Neural cell (in vitro differentiated cells): ENCODE measurements at regions not wholly inside any gene's neighbourhood (a gene's known extent, or its start where the extent isn't known, plus 50 kb on each side); places are given as distances from the start of the nearest gene placed in this dataset.

Experiments used
- H2AFZ ChIP-seq: fragments of 200-600, 300-800 bp; sonication (generic), shearing (Covaris generic); 2 replicates; pipeline ENCODE4 v1.6.0; 2014; ENCODE audit warnings: low read depth, mild to moderate bottlenecking, antibody characterized with exemption, low read length, moderate library complexity
- H3F3A ChIP-seq: fragments of 200-600 bp; shearing (Covaris generic); 2 replicates; pipeline ENCODE4 v1.6.1; 2016; ENCODE audit warnings: mild to moderate bottlenecking, moderate library complexity, mixed read lengths, antibody characterized with exemption, low read length; ENCODE audit not compliant: insufficient read depth, poor library complexity, severe bottlenecking
- H3K27ac ChIP-seq: fragments of 200-600, 300-800 bp; sonication (generic), shearing (Covaris generic); 2 replicates; pipeline ENCODE4 v1.5.1; 2014; ENCODE audit warnings: mild to moderate bottlenecking, low read length, moderate library complexity
- H3K27me3 ChIP-seq: fragments of 300-800, 200-600 bp; sonication (generic), shearing (Covaris generic); 2 replicates; pipeline ENCODE4 v1.6.0; 2014; ENCODE audit warnings: mild to moderate bottlenecking, low read depth, low read length, moderate library complexity; ENCODE audit not compliant: insufficient read depth
- H3K36me3 ChIP-seq: fragments of 300-800, 200-600 bp; sonication (generic), shearing (Covaris generic); 2 replicates; pipeline ENCODE4 v1.5.1; 2014; ENCODE audit warnings: mild to moderate bottlenecking, antibody characterized with exemption, low read length, moderate library complexity; ENCODE audit not compliant: insufficient read depth
- H3K4me2 ChIP-seq: fragments of 300-800, 200-600 bp; sonication (generic), shearing (Covaris generic); 2 replicates; pipeline ENCODE4 v1.6.0; 2014; ENCODE audit warnings: mild to moderate bottlenecking, low read length
- H3K4me3 ChIP-seq: fragments of 300-800, 200-600 bp; sonication (generic), shearing (Covaris generic); 2 replicates; pipeline ENCODE4 v1.5.1; 2014; ENCODE audit warnings: mild to moderate bottlenecking, low read length, moderate library complexity
- H3K79me2 ChIP-seq: fragments of 200-600 bp; shearing (Covaris generic); replicated peaks from 2 replicates; pipeline ENCODE4 v1.6.0; 2014; ENCODE audit warnings: mild to moderate bottlenecking, low read length, moderate library complexity; ENCODE audit not compliant: insufficient read depth
- H3K9ac ChIP-seq: fragments of 300-800, 200-600 bp; sonication (generic), shearing (Covaris generic); 2 replicates; pipeline ENCODE4 v1.6.1; 2016; ENCODE audit warnings: mild to moderate bottlenecking, low read length, mixed read lengths
- H3K9me2 ChIP-seq: fragments of 200-600 bp; shearing (Covaris generic); 2 replicates; pipeline ENCODE4 v1.6.1; 2016; ENCODE audit warnings: mild to moderate bottlenecking, low read length, mixed read lengths; ENCODE audit not compliant: insufficient read depth
- H3K9me3 ChIP-seq: fragments of 200-600, 300-800 bp; sonication (generic), shearing (Covaris generic); 2 replicates; pipeline ENCODE4 v1.6.1; 2016; ENCODE audit warnings: mild to moderate bottlenecking, mixed run types, low read length, moderate library complexity, mixed read lengths
- H4K20me1 ChIP-seq: fragments of 200-600 bp; shearing (Covaris generic); 2 replicates; pipeline ENCODE4 v1.6.1; 2016; ENCODE audit warnings: mild to moderate bottlenecking, mixed run types; ENCODE audit not compliant: insufficient read depth
- EP300 ChIP-seq: fragments of 450-650 bp; conservative IDR thresholded peaks from 2 replicates; pipeline ENCODE4 v1.6.1; 2014; ENCODE audit warnings: antibody characterized with exemption, mild to moderate bottlenecking, moderate library complexity; ENCODE audit not compliant: poor library complexity, severe bottlenecking
- EZH2 ChIP-seq: fragments of 200-600, 300-800 bp; shearing (Covaris generic), sonication (generic); IDR thresholded peaks from 2 replicates; pipeline ENCODE4 v1.6.1; 2014; ENCODE audit warnings: antibody characterized with exemption, low read length, borderline replicate concordance, mild to moderate bottlenecking; ENCODE audit not compliant: insufficient read depth, poor library complexity, severe bottlenecking
- MXI1 ChIP-seq: fragments of 450-650 bp; conservative IDR thresholded peaks from 2 replicates; pipeline ENCODE4 v1.6.1; 2014; ENCODE audit warnings: antibody characterized with exemption, mild to moderate bottlenecking; ENCODE audit not compliant: poor library complexity, severe bottlenecking
- POLR2AphosphoS5 ChIP-seq: IDR thresholded peaks from 2 replicates; pipeline ENCODE4 v1.6.1; 2012
- RAD21 ChIP-seq: fragments of 450-650 bp; conservative IDR thresholded peaks from 2 replicates; pipeline ENCODE4 v1.6.1; 2014; ENCODE audit warnings: antibody characterized with exemption, mild to moderate bottlenecking, moderate library complexity
- SMC3 ChIP-seq: fragments of 450-650 bp; conservative IDR thresholded peaks from 2 replicates; pipeline ENCODE4 v1.6.1; 2014; ENCODE audit warnings: antibody characterized with exemption, mild to moderate bottlenecking, moderate library complexity; ENCODE audit not compliant: poor library complexity
- TAF1 ChIP-seq: IDR thresholded peaks from 2 replicates; pipeline ENCODE4 v1.6.1; 2012; ENCODE audit warnings: low read depth
- TF ChIP-seq, protein P1 (sequence below): IDR thresholded peaks from 2 replicates; pipeline ENCODE4 v1.6.1; 2012; ENCODE audit warnings: borderline replicate concordance
- TF ChIP-seq, protein P2 (sequence below): fragments of 450-650 bp; IDR thresholded peaks from 2 replicates; pipeline ENCODE4 v1.5.1; 2014; ENCODE audit warnings: antibody characterized with exemption, mild to moderate bottlenecking, moderate library complexity; ENCODE audit not compliant: poor library complexity, severe bottlenecking

DNA sequence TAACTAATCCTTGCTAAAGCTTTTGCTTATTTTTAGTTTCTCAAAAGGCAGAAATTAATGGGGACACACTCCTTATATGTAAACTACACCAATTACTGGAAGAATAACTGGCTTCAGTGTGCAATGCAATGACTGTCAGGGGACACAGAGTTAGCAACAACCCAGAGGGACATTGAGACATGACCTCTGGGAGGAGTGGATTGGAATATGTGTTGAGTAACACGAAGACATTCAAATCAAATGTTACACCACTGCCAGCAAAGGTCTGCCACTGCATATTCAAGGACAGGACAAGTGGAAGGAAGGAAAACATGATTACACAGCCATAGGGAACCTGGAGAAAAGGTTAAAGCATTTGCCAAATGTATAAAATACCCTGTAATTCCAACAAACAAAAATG lies 240.1 kb upstream of the FSTL5 start:
- Histone ChIP-seq H3K9ac (no peak overlapping the region), H3K27me3 (no peaks in the 10 kb centered on the region), H3K27ac (no peak overlapping the region), H3K79me2 (no peaks in the 10 kb centered on the region), H3K36me3 (no peaks in the 10 kb centered on the region), H4K20me1 (no peaks in the 10 kb centered on the region), H3K4me2 (no peak overlapping the region), H3K9me3 (no peaks in the 10 kb centered on the region), H3F3A (no peaks in the 10 kb centered on the region), H3K4me3 (no peak overlapping the region), H2AFZ (no peak overlapping the region), H3K9me2 (no peaks in the 10 kb centered on the region)
- TF ChIP-seq SMC3 (no peak), MXI1 (no peak), RAD21 (no peak), EP300 (no peak), TAF1 (no peak), EZH2 (no peak), POLR2AphosphoS5 (no peak)
- TF ChIP-seq, protein P1, sequence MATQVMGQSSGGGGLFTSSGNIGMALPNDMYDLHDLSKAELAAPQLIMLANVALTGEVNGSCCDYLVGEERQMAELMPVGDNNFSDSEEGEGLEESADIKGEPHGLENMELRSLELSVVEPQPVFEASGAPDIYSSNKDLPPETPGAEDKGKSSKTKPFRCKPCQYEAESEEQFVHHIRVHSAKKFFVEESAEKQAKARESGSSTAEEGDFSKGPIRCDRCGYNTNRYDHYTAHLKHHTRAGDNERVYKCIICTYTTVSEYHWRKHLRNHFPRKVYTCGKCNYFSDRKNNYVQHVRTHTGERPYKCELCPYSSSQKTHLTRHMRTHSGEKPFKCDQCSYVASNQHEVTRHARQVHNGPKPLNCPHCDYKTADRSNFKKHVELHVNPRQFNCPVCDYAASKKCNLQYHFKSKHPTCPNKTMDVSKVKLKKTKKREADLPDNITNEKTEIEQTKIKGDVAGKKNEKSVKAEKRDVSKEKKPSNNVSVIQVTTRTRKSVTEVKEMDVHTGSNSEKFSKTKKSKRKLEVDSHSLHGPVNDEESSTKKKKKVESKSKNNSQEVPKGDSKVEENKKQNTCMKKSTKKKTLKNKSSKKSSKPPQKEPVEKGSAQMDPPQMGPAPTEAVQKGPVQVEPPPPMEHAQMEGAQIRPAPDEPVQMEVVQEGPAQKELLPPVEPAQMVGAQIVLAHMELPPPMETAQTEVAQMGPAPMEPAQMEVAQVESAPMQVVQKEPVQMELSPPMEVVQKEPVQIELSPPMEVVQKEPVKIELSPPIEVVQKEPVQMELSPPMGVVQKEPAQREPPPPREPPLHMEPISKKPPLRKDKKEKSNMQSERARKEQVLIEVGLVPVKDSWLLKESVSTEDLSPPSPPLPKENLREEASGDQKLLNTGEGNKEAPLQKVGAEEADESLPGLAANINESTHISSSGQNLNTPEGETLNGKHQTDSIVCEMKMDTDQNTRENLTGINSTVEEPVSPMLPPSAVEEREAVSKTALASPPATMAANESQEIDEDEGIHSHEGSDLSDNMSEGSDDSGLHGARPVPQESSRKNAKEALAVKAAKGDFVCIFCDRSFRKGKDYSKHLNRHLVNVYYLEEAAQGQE, result no peak

DNA sequence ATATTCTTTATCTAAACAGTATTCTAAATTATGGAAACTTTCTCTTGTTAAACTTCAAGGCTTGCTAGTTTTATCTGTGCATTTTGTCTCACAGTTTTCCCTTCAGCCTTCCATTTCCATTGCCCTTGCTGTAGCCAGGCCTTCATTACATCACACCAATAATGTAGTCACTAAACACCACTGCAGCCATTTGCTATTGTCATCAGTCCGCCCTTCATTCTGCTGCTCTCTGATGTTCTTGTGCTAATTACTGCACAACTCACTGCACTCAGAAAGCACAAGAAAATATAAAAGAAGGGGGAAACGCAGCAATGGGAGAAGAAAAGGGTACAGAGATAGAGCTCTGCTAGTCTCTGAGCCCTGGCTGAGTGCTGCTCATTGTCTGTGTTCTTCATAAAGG lies 239.6 kb upstream of the FSTL5 start:
- Histone ChIP-seq H3K9me2 (no peaks in the 10 kb centered on the region), H3K27ac (no peak overlapping the region), H3K36me3 (no peaks in the 10 kb centered on the region), H3K27me3 (no peaks in the 10 kb centered on the region), H3K9me3 (no peaks in the 10 kb centered on the region), H3K79me2 (no peaks in the 10 kb centered on the region), H3F3A (no peaks in the 10 kb centered on the region), H2AFZ (no peak overlapping the region), H3K4me2 (no peak overlapping the region), H3K4me3 (no peak overlapping the region), H3K9ac (no peak overlapping the region), H4K20me1 (no peaks in the 10 kb centered on the region)
- TF ChIP-seq TAF1 (no peak), SMC3 (no peak), POLR2AphosphoS5 (no peak), MXI1 (no peak), EP300 (no peak), RAD21 (no peak), EZH2 (no peak)
- TF ChIP-seq, protein P1, result no peak
- TF ChIP-seq, protein P2, sequence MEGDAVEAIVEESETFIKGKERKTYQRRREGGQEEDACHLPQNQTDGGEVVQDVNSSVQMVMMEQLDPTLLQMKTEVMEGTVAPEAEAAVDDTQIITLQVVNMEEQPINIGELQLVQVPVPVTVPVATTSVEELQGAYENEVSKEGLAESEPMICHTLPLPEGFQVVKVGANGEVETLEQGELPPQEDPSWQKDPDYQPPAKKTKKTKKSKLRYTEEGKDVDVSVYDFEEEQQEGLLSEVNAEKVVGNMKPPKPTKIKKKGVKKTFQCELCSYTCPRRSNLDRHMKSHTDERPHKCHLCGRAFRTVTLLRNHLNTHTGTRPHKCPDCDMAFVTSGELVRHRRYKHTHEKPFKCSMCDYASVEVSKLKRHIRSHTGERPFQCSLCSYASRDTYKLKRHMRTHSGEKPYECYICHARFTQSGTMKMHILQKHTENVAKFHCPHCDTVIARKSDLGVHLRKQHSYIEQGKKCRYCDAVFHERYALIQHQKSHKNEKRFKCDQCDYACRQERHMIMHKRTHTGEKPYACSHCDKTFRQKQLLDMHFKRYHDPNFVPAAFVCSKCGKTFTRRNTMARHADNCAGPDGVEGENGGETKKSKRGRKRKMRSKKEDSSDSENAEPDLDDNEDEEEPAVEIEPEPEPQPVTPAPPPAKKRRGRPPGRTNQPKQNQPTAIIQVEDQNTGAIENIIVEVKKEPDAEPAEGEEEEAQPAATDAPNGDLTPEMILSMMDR, result no peak
